GM12891 (cell line): ENCODE measurements at regions not wholly inside any gene's neighbourhood (a gene's known extent, or its start where the extent isn't known, plus 50 kb on each side); places are given as distances from the start of the nearest gene placed in this dataset.

Experiments
- POLR2A ChIP-seq: IDR thresholded peaks from 2 replicates; pipeline ENCODE4 v1.6.1; 2011; ENCODE audit warnings: low read depth, low read length, control low read depth
- POLR2AphosphoS5 ChIP-seq: IDR thresholded peaks from 2 replicates; pipeline ENCODE4 v1.6.1; 2011; ENCODE audit warnings: low read depth, low read length, control low read depth

DNA sequence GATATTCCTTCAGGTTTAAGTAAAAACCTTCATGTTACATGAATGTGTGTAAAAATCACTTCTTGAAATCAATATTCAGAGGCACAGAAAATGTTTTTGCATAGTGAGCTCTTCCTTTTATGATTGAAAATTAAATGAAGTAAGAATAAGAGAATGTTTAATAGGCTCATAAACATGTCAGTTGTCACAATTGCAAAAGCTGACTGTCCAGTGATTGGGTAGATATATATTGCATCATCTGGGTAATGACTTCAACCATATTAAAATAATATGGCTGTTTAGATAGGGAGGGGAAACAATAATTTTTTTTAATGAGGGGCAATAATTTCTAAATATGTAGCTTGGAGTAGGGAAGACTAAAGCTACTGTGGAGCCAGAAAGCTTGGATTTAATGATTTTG is 529.8 kb upstream of the GOLIM4 start:
- TF ChIP-seq POLR2AphosphoS5 = no peak
- TF ChIP-seq POLR2A = no peak
